ENCODE measurements at regions not wholly inside any gene's neighbourhood (a gene's known extent, or its start where the extent isn't known, plus 50 kb on each side); places are given as distances from the start of the nearest gene placed in this dataset.

- no peak overlapping the region for H3K27ac ChIP-seq (ENCODE audit: extremely low read depth, low read depth, low read length)
- CTCF ChIA-PET, result interaction anchor here (0.8 kb wide), 1 partner anchor 32 kb away, joined by 3 read pairs; no protein-coding TSS in a partner anchor
- no peak overlapping the region for H3K4me3 ChIP-seq (ENCODE audit: low read depth, low read length)
- H3K4me1 ChIP-seq (ENCODE audit: control insufficient read depth, insufficient read depth, low read length), result peaks cover 2% of the 10 kb centered on the region; the same call in 1 of the 2 replicates
- H3K9me3 ChIP-seq (ENCODE audit: control insufficient read depth, insufficient read depth, low read depth, low read length), result no peaks in the 10 kb centered on the region; the same call in 1 of the 2 replicates
- no peaks in the 10 kb centered on the region for H3K36me3 ChIP-seq (ENCODE audit: control insufficient read depth in 2 of 2, insufficient read depth in 1 of 2, low read length in 2 of 2)
- TF ChIP-seq ZNF513 (tag by site-specific recombination; IDR thresholded peaks at IDR 0.05) (no peak), HOXD13 (CRISPR knock-in tag; IDR thresholded peaks at IDR 0.05; ENCODE audit: borderline replicate concordance) (no peak), KLF17 (tag by site-specific recombination; IDR thresholded peaks at IDR 0.05) (no peak), ZNF501 (tag by site-specific recombination; IDR thresholded peaks at IDR 0.05) (no peak), ZNF530 (tag by site-specific recombination; IDR thresholded peaks at IDR 0.05; ENCODE audit: low read depth) (no peak), ZSCAN18 (tag by site-specific recombination; IDR thresholded peaks at IDR 0.05) (no peak), ZSCAN23 (tag by site-specific recombination; IDR thresholded peaks at IDR 0.05) (no peak)
- POLR2A ChIA-PET, result no interaction called here
Observed at GRCh38 chr6:829656-830055, 136.7 kb upstream of the EXOC2 start.

GRCh38 chr6:827431-827830, 134.5 kb upstream of the EXOC2 start:
- TF ChIP-seq TSHZ1 (tag by site-specific recombination; IDR thresholded peaks at IDR 0.05; ENCODE audit: borderline replicate concordance) (no peak), SCRT1 (tag by site-specific recombination; IDR thresholded peaks at IDR 0.05; ENCODE audit: borderline replicate concordance) (no peak), GLI4 (tag by site-specific recombination; IDR thresholded peaks at IDR 0.05) (no peak), PBX3 (CRISPR knock-in tag; IDR thresholded peaks at IDR 0.05) (no peak), ZNF214 (tag by site-specific recombination; IDR thresholded peaks at IDR 0.05; ENCODE audit: borderline replicate concordance) (no peak), ZNF398 (tag by site-specific recombination; IDR thresholded peaks at IDR 0.05) (no peak), ZBTB49 (tag by site-specific recombination; IDR thresholded peaks at IDR 0.05; ENCODE audit: low read depth) (no peak), ZNF292 (tag by site-specific recombination; IDR thresholded peaks at IDR 0.05; ENCODE audit: borderline replicate concordance, low read depth) (no peak), ZNF184 (tag by site-specific recombination; IDR thresholded peaks at IDR 0.05) (no peak), ZNF621 (tag by site-specific recombination; IDR thresholded peaks at IDR 0.05) (no peak), ZNF2 (tag by site-specific recombination; IDR thresholded peaks at IDR 0.05) (no peak), ZNF157 (tag by site-specific recombination; IDR thresholded peaks at IDR 0.05) (no peak), ZNF23 (tag by site-specific recombination; IDR thresholded peaks at IDR 0.05; ENCODE audit: borderline replicate concordance) (no peak)
- H3K36me3 ChIP-seq (ENCODE audit: control insufficient read depth in 2 of 2, insufficient read depth in 1 of 2, low read length in 2 of 2), result no peaks in the 10 kb centered on the region
- ChIA-PET CTCF (interaction anchor here (1.5 kb wide), 2 partner anchors 30 to 67 kb away, joined by 3 read pairs; no protein-coding TSS in a partner anchor), POLR2A (no interaction called here)
- no peak overlapping the region for H3K4me3 ChIP-seq (ENCODE audit: low read depth, low read length)
- H3K27ac ChIP-seq (ENCODE audit: extremely low read depth, low read depth, low read length), result no peak overlapping the region
- no peaks in the 10 kb centered on the region; the same call in 1 of the 2 replicates for H3K9me3 ChIP-seq (ENCODE audit: control insufficient read depth, insufficient read depth, low read depth, low read length)
- no peaks in the 10 kb centered on the region for H3K4me1 ChIP-seq (ENCODE audit: control insufficient read depth, insufficient read depth, low read length)
